Nephron (organoid): ENCODE measurements at regions not wholly inside any gene's neighbourhood (a gene's known extent, or its start where the extent isn't known, plus 50 kb on each side); places are given as distances from the start of the nearest gene placed in this dataset.
"Not testable (repeated sequence)": the region's sequence is repeated elsewhere in the genome, so short reads cannot be mapped to it uniquely, and the experiment has no call there.

Experiments used
- H3K27ac Mint-ChIP-seq, 3 experiments: 2 replicates each; pipeline ENCODE4 v1.8.0; 2020; ENCODE audit warnings: mixed read lengths in 3 of 3, mild to moderate bottlenecking in 2 of 3, moderate library complexity in 1 of 3
- H3K27me3 Mint-ChIP-seq: 2 replicates; pipeline ENCODE4 v1.8.0; 2021; ENCODE audit warnings: low read depth, mild to moderate bottlenecking, moderate library complexity, mixed read lengths
- H3K36me3 Mint-ChIP-seq: 2 replicates; pipeline ENCODE4 v1.8.0; 2020; ENCODE audit warnings: low read depth, mixed read lengths
- H3K4me1 Mint-ChIP-seq: 2 replicates; pipeline ENCODE4 v1.8.0; 2020; ENCODE audit warnings: mixed read lengths
- H3K4me3 Mint-ChIP-seq, 3 experiments: 2 replicates each; pipeline ENCODE4 v1.8.0; 2020; ENCODE audit warnings: mild to moderate bottlenecking in 3 of 3, mixed read lengths in 3 of 3, moderate library complexity in 2 of 3
- H3K9me3 Mint-ChIP-seq: 2 replicates; pipeline ENCODE4 v1.8.0; 2020; ENCODE audit warnings: mixed read lengths
- CTCF ChIP-seq, 3 experiments: fragments of 200-600 bp; sonication (generic); IDR thresholded peaks; one replicate each; pipeline ENCODE4 v1.5.0; 2021; ENCODE audit warnings: antibody characterized with exemption in 3 of 3; ENCODE audit not compliant: unreplicated experiment in 3 of 3

GRCh38 chrX:111041018-111041462 lies 55.0 kb upstream of the PAK3 start:
- Mint-ChIP-seq H3K4me3 (no peak overlapping the region), H3K27ac (no peak overlapping the region), H3K27me3 (no peaks in the 10 kb centered on the region), H3K9me3 (no peaks in the 10 kb centered on the region), H3K36me3 (no peaks in the 10 kb centered on the region), H3K4me1 (peaks cover 3% of the 10 kb centered on the region)
- no peak for TF ChIP-seq CTCF (IDR thresholded peaks at IDR 0.05; ENCODE audit: unreplicated experiment in 3 of 3)

GRCh38 chrX:111040377-111041017 lies 55.5 kb upstream of the PAK3 start:
- Mint-ChIP-seq H3K27me3 (no peaks in the 10 kb centered on the region), H3K4me3 (no peak overlapping the region), H3K4me1 (peaks cover 9% of the 10 kb centered on the region), H3K27ac (no peak overlapping the region), H3K36me3 (no peaks in the 10 kb centered on the region), H3K9me3 (no peaks in the 10 kb centered on the region)
- TF ChIP-seq CTCF (IDR thresholded peaks at IDR 0.05; ENCODE audit: unreplicated experiment in 3 of 3): no peak

GRCh38 chrX:111039606-111040005 lies 56.4 kb upstream of the PAK3 start:
- Mint-ChIP-seq H3K36me3 (no peaks in the 10 kb centered on the region), H3K27me3 (peaks cover 3% of the 10 kb centered on the region), H3K4me3 (no peak overlapping the region), H3K9me3 (no peaks in the 10 kb centered on the region), H3K27ac (no peak overlapping the region), H3K4me1 (peaks cover 14% of the 10 kb centered on the region)
- TF ChIP-seq CTCF (IDR thresholded peaks at IDR 0.05; ENCODE audit: unreplicated experiment in 3 of 3): no peak

- H3K27ac Mint-ChIP-seq: no peak overlapping the region
- H3K27me3 Mint-ChIP-seq: peaks cover 3% of the 10 kb centered on the region
- H3K4me1 Mint-ChIP-seq: peaks cover 14% of the 10 kb centered on the region
- H3K4me3 Mint-ChIP-seq: no peak overlapping the region
- TF ChIP-seq CTCF (IDR thresholded peaks at IDR 0.05; ENCODE audit: unreplicated experiment in 3 of 3): no peak
- H3K9me3 Mint-ChIP-seq: no peaks in the 10 kb centered on the region
- no peaks in the 10 kb centered on the region for H3K36me3 Mint-ChIP-seq
Observed at GRCh38 chrX:111035991-111036390, 60.0 kb upstream of the PAK3 start.

GRCh38 chrX:111035256-111035655 lies 60.7 kb upstream of the PAK3 start:
- H3K4me1 Mint-ChIP-seq: peaks cover 14% of the 10 kb centered on the region
- TF ChIP-seq CTCF (IDR thresholded peaks at IDR 0.05; ENCODE audit: unreplicated experiment in 3 of 3): no peak
- no peaks in the 10 kb centered on the region for H3K9me3 Mint-ChIP-seq
- H3K27ac Mint-ChIP-seq: no peak overlapping the region
- H3K36me3 Mint-ChIP-seq: no peaks in the 10 kb centered on the region
- no peak overlapping the region for H3K4me3 Mint-ChIP-seq
- peaks cover 3% of the 10 kb centered on the region for H3K27me3 Mint-ChIP-seq

GRCh38 chrX:111022998-111023397 lies 73.0 kb upstream of the PAK3 start:
- not testable (repeated sequence) for H3K4me3 Mint-ChIP-seq, H3K36me3 Mint-ChIP-seq, H3K4me1 Mint-ChIP-seq, H3K27ac Mint-ChIP-seq, H3K27me3 Mint-ChIP-seq
- peaks cover 39% of the 10 kb centered on the region for H3K9me3 Mint-ChIP-seq
